NCI-H187 treated with DMSO at 0.1 percent for 48 hours (cell line): ENCODE measurements at regions not wholly inside any gene's neighbourhood (a gene's known extent, or its start where the extent isn't known, plus 50 kb on each side); places are given as distances from the start of the nearest gene placed in this dataset.

Experiments used
- DNase-seq: peaks from one replicate; lab custom pipeline; 2025; lab: John Stamatoyannopoulos, UW

DNA sequence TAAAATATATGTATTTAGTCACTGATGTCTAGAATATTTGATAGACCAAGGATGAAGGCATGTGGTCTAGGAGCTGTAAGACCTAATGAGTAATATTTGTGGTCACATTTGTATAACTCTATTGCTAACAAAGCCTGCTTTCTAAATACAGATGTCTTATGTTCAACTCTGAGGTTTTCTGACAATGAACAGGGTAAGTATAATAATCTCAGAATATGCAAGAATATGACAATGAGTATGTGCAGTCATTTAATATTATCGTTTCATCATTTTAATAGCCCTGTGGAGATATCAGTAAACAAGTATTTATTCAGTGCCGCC is 389.6 kb downstream of the LRIG3 start:
- no peak for DNase-seq

DNA sequence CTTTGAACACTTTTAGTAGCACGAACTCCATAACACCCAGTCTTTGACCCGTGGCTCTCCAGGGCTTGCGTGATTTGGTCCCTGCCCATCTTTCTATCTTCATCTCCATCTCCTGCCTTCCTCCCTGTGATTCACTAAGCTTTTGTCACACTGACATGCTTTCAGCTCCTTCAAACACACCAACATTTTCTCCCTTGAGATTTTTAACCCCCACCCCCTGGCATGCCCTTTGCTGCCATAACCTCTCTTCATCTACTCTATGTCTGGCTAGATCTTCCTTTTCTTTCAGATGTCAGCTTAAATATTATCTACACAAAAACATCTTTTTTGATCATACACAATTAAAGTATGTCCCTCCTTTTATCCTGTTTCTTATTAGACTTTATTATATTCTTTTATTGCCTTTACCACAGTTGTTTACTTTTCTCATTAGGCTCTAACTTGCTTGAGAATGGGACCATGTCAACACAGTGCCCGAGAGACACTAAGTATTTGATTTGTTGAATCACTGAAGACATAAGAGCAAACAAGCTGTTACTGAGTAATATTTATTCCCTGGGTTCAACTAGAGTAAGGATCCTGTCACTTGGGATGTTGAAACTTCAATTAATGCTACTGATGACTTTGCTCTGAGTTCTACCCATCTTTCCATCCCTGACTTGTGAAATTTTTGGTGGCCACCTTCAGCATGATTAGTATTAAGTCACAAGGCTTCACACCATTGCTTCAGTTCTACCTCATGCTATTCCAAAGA is 387.3 kb downstream of the LRIG3 start:
- DNase-seq: no peak

DNA sequence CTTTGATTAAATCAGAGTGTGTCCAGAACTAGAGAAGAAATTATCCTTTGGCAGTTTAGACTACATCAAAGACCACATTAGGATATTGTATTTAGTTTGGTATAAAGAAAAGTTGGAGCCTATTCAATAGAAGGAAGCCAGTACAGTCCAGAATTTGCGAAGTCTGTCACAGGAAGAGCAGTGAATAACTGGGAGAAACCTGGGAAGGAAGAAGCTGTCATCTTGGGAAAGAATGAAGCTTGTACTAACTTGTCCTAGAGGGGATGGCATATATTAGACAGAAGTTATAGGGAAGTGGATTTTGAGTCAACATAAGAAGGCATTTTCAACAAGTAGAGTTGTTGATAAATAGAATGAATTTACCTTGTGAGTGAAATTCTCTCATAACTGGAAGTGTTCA is 386.7 kb downstream of the LRIG3 start:
- DNase-seq: no peak

- DNase-seq: no peak
Measured at GRCh38 chr12:58537278-58537677, 383.0 kb downstream of the LRIG3 start.

DNA sequence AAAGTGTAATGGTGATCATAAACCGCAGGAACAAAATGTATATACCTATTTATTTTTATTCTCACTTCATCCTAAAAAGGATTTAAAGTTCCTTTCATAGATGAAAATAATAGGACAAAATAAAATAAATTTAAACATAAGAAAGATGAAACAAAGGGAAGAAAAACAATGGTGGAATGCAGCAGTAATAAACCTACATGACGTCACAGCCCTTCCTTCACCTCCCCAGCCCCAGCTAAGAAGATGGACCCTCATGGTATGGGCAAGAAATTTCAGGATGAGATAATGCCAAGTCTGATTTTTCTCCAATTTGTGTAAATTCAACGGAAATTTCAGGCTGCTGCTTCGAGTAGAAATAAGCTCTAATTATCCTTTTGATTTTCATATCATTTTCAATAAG is 381.0 kb downstream of the LRIG3 start:
- DNase-seq: no peak

DNA sequence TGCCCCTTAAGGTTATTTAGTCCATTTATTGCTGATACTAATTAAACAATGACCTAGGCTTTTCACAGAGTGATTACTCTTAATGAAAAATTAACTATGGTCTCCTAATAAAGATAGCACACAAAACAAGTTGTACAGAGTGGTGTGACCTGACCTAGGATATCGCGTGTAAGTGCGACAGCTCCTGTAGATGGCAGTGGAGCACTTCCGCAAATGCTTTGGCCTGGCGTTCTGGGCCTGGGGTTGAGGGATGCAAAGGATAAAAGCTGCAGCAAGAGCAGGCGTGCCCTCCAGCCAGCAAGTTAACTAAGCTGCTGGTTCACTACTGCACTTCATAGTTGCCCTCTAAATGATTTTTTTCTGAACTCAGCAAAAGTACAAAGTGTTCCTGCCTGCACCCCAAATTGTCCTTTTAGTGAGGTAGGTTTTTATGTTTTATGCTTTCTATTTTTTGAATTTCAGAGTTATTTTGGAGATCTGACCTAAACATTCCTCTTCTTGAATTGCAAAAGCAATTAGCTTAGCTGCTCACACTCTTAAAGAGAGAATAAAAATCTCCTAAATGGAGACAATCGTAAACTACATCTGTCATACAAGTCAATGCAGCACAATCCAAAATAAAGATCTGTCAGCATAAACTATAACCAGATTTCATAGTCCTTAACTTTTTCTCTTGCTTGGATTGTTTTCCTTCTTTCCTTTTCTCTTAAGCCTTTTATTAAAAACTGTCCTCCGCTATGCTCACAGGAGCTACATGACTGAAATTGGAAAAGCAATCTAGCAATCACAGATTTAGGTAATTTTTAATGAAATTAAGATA is 379.6 kb downstream of the LRIG3 start:
- peak; percentile 35 for DNase-seq

- DNase-seq: no peak
Measured at GRCh38 chr12:58541300-58541690, 379.0 kb downstream of the LRIG3 start.

DNA sequence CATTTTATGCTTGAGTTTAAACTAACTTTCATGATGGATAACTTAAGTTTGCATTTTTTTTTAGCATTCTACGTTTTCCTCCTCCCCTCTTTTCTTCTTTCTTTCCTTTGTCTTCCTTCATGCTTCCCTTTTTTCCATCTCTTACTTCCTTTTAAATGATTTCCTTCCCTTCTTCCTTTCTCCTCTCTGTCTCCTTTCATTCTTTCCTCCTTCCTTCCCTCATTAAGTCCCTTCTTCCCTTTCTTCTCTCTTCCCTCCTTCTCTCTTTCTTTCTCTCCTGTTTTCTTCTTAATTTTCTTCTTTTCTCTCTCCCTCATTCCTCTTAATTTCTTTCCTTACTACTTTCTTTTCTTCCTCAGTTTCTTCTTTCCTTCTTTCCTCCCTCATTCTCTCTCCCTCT is 376.0 kb downstream of the LRIG3 start:
- DNase-seq: no peak

DNA sequence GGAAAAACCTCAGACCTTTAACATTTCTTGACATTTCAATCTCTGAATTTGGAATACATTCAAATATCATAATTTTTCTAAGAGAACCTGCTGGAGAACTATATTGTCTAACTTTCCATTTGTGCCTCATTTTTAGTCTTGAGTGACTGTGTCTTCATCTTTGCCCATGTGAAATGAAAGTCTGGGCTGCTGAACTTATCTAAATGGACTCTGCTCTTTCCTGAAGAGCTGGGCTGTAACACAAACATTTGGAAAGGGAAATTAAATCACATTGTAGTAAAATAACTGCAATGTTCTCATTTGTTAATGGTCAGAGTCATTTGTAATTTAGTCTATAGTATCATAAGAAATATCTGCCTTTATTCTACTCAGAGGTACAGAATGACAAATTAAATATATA is 373.1 kb downstream of the LRIG3 start:
- no peak for DNase-seq

GRCh38 chr12:58548801-58549200 is 371.5 kb downstream of the LRIG3 start:
- no peak for DNase-seq

GRCh38 chr12:58554522-58555157 is 365.7 kb downstream of the LRIG3 start:
- no peak for DNase-seq

DNA sequence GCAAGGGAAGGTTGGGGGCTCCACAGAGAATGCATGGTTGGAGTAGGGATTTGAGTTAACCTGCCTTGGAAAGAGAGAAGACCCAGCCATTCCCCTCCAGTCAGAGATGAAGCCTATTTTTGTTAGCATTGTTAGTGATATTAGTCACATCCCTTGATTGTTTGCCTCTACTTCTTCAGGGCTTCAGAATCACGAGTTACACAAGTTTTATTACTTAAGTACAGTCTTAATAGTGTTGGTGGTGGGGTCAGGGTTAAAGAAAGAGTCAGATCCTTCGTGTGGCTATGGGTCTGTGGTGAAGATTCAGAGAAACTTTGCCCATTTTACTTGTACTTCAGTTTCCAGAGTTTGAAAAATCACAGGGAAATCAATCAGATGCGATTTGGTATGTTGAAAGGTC is 363.1 kb downstream of the LRIG3 start:
- DNase-seq: no peak

DNA sequence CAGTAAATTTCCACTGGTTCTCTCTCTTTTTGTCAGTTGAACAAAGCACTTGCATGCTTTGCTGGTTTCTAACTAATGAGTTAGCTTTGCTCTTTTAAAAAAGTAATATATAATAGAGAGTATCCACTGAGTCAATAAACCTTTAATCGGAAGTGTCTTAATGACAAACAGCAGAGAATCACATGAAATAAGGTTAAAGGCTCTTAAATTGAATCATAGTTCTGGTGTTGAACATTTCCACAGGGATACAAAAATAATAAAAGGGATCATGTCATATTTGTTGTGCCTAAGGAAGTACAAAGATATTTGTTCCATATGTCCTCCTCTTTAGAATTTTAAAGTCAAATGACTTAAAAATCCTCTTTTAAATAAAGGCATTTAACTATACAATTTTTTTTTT is 362.6 kb downstream of the LRIG3 start:
- no peak for DNase-seq

- DNase-seq: no peak
Measured at GRCh38 chr12:58563621-58564020, 356.7 kb downstream of the LRIG3 start.

DNA sequence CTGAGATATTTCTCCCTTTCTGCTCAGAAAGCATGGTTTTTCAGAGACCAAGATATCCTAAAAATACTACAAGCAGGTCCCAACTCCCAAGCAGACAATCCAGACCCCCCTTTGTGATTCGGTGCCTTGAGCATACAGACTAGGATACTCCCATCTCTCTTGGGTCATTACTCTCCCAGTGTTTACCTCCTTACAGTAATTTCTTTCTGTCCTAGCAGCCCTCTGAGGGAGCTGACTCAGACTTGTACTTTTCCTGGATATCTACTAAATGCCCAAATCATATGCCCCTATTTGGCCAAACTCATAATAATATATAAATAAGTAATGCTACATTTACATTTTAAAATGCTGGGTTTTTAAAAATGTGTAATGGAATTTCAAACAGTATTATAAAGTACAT is 355.6 kb downstream of the LRIG3 start:
- DNase-seq: no peak

GRCh38 chr12:58566599-58566998 is 353.7 kb downstream of the LRIG3 start:
- DNase-seq: no peak

DNA sequence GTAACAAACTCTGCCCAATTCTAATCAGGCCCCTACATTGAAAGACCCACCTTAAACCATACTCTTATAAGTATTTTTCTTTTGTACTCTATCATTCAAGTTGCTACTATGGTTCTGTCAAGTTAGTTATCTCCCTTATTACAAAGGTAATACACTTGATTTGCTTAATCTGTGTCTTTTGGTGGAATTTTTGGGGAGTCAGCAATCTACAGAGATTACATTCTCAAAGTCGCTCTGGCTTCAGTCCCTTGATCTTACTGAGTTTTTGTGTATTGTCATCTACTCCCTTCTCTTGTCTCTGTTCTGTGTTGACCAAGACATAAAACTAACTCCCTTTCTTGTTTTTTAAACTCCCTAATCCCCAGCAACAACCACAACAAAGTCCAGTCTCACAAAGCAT is 353.1 kb downstream of the LRIG3 start:
- DNase-seq: no peak

DNA sequence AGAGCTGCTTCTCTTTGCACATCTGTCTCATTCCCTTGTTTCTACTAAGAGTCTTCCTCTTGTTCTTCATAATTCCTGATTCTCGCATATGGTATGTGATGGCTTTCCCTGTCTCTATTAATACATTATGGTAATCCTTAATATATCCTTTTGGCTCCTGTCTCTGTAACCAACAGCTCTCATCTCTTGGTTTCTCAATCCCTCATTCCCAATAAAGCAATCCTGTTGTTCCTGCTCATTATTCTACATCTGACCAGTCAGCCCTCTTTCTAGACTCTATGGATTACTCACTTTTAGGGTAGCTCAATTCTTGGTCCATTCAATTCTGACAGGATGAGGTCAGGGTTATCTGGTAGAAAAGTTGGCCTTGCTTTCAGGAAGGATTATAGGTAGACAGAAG is 349.9 kb downstream of the LRIG3 start:
- DNase-seq: no peak

- DNase-seq: no peak
Measured at GRCh38 chr12:58575256-58575655, 345.0 kb downstream of the LRIG3 start.

DNA sequence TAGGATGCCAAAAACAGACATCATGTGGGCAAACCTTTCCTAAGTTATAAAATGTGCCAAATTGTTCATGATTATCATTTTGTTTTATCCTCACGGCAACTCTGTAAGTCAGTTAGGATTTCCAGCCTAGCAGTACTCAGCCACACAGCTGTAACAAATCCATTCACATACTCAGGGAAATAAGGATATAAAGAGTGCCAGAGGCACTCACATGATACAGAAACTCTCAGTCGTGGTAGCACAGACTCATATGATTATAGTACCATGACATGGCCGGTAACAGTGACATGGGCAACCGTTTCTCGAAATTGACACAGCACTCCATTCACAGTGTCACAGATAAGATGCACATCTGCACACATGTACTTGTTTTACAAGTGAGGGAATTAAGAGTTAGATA is 344.2 kb downstream of the LRIG3 start:
- no peak for DNase-seq

GRCh38 chr12:58576916-58577315 is 343.4 kb downstream of the LRIG3 start:
- no peak for DNase-seq

GRCh38 chr12:58580095-58580494 is 340.2 kb downstream of the LRIG3 start:
- DNase-seq: no peak

GRCh38 chr12:58583529-58583928 is 336.8 kb downstream of the LRIG3 start:
- DNase-seq: no peak
